GM21825 (cell line): ENCODE measurements at regions not wholly inside any gene's neighbourhood (a gene's known extent, or its start where the extent isn't known, plus 50 kb on each side); places are given as distances from the start of the nearest gene placed in this dataset.
A peak's percentile ranks its signal among the peaks of the same experiment; 100 is the strongest.

Experiments used
- ATAC-seq: cut with Tn5 transposase; IDR thresholded peaks from one replicate; pipeline ENCODE4 v1.9.1; 2021; ENCODE audit warnings: mild to moderate bottlenecking, moderate library complexity; ENCODE audit not compliant: unreplicated experiment

- ATAC-seq: no peak
These were observed 1329.3 kb downstream of the TBC1D22A start for GRCh38 chr22:48091656-48092223.

DNA sequence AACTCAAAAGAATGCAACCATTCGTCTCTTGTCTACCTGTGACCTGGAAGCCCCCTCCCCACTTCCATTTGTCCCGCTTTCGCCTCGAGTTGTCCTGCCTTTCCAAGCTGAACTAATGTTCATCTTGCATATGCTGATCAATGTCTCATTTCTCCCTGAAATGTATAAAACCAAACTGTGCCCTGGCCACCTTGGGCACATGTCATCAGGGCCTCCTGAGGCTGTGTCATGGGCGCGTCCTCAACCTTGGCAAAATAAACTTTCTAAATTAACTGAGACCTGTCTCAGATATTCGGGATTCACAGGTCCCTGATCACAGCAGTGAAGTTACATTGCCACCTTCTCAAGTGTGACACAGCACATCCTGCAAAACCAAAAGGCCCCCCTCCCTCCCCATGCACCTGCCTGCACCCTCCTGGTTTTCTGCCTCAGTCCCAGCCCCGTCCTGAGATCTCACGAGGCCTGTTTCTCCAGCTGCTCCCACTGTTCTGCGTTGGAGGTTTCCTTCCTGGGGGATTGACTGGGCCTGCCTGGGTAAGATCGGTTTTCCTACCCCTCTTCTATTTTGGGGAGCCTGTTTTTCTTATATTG lies 1328.7 kb downstream of the TBC1D22A start:
- no peak for ATAC-seq

GRCh38 chr22:48090332-48090672 lies 1327.9 kb downstream of the TBC1D22A start:
- ATAC-seq: no peak

DNA sequence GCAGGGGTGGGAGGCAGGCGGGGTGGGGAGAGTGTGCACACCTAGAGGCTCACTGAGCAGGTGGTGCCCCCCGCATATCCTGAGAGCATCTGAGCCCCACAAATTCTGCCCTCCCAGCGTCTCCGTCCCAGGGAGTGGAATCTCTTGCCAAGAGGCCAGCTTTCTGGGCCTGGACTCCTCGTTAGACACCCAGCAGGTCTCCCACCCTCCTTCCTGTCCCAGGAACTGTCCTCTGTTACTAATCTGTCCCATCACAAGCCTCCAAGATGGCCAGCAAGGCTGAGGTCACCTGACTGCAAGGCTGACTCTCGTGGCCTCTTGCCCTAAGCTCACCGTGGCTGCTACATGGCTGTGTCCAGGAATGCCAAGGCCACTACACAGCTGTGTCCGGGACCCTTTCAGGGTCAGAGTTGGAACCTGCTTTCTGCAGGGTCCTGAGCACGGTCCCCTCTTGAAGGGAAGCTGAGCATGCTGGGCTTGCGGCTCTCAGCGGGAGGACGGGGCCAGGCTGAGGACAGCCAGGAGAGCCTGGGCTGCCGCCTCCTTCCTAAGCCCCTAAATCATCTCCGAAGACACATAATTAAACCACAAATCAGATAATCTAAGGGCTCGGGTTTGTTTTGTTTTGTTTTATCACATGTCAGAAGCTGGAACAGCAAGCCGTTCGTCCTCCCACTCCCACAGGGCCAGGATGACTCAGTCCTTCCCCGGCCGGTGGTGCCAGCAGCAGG lies 1327.3 kb downstream of the TBC1D22A start:
- ATAC-seq: no peak

GRCh38 chr22:48088926-48089536 lies 1326.6 kb downstream of the TBC1D22A start:
- ATAC-seq: no peak

- ATAC-seq: no peak
These were observed 1325.8 kb downstream of the TBC1D22A start for GRCh38 chr22:48088251-48088650.

GRCh38 chr22:48085901-48086645 lies 1323.6 kb downstream of the TBC1D22A start:
- ATAC-seq: no peak

- ATAC-seq: no peak
These were observed 1322.2 kb downstream of the TBC1D22A start for GRCh38 chr22:48084729-48085050.

DNA sequence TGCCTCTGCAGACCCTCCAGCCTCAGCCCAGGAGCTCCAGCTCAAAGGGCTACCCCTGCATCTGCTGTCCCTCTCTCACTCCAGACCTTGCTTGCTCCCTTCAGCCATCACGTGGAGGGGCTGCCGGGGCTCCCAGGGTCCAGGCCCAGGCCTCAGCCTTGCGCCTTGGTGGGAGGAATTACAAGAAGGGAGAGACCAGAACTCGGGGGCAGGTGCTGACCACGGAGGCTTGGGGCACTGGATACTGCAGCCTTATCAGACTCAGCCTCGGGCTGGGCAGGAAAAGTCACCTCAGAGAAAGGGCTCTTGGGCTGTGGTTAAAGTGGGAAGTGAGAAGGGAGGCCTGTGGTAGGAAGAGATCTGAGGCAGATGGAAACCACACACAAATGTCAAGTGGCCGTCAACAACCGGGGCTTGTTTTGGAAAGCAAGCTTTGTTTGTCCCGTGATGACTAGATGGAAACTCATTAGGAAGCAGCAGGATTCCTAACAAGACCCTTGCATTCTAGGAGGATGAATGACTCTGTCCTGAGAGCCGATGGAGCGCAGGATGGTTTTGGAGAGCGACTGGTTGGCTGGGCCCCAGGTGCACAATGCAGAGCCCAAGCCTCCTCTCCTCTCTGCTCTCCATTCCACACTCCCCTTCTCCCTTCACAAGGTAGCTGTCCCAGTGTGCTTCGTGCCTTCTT lies 1321.7 kb downstream of the TBC1D22A start:
- ATAC-seq: peak; percentile 61

GRCh38 chr22:48083502-48083901 lies 1321.1 kb downstream of the TBC1D22A start:
- peak; percentile 26 for ATAC-seq

GRCh38 chr22:48082284-48082683 lies 1319.8 kb downstream of the TBC1D22A start:
- ATAC-seq: no peak

DNA sequence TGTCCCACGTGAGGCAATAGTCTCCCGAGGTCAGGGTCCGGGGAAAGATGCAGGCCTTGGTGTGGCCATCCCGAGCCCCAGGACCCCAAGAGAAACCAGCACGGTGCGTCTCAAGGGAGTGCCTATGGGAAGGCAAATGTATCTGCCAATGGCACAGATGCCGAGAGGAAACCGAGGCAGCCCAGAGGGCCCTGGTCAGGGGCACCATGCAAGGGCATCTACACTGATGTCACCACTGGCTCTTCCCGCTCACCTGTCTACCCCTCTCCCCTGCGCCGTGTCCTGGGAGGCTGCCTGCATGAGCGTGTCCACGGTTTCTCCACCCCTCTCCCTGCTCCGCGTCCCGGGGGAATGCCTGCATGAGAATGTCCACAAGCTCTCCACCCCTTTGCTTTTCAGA lies 1318.8 kb downstream of the TBC1D22A start:
- ATAC-seq: no peak

DNA sequence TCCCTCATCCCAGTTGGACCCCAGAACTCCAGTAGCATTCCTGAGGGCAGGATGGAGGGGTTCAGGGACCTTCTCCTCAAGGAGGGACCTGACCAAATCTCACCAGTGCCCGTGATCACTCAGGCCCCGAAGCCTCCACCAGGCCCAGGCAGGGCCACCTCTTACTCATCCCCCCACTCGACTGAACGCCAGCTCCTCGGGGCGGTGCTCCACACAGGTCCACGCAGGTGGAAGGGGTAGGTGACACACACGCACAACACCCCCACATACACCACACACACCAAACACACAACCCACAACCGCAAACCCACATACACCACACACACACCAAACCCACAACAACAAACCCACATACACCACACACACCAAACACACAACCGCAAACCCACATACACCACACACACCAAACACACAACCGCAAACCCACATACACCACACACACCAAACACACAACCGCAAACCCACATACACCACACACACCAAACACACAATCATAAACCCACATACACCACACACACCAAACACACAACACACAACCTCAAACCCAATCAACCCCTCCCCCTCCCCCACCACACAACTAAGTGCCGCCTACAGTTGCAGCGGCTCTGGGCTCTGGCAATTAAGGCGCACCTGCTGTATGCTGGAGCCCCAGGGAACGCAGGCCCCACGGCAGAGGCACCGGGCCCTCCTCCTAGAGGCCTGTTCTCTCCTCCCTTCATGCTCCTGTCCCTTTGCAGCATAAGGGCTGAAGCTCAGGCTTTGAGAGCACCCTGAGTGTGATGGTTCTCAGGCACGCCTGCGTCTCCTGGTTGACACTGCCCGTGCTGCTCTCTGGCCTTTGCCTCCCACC lies 1318.1 kb downstream of the TBC1D22A start:
- ATAC-seq: no peak

GRCh38 chr22:48079505-48080290 lies 1317.2 kb downstream of the TBC1D22A start:
- ATAC-seq: no peak

GRCh38 chr22:48078825-48079224 lies 1316.4 kb downstream of the TBC1D22A start:
- ATAC-seq: no peak

DNA sequence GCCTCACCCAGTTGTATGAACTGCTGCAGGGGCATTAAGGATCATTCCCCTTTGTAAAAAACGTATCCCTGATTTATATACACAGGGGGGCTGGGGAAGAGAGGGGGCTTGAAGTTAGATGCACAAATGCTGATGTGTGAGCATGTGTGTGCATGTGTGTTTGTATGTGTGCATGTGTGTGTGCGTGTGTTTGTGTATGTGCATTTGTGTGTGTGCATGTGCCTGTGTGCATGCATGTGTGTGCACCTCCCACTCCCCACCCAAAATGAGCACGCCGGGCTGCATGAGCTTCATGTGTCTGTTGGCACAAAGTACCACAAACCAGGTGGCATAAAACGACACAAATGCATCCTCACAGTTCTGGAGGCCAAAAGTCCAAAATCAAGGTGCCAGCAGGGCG lies 1315.2 kb downstream of the TBC1D22A start:
- ATAC-seq: no peak

DNA sequence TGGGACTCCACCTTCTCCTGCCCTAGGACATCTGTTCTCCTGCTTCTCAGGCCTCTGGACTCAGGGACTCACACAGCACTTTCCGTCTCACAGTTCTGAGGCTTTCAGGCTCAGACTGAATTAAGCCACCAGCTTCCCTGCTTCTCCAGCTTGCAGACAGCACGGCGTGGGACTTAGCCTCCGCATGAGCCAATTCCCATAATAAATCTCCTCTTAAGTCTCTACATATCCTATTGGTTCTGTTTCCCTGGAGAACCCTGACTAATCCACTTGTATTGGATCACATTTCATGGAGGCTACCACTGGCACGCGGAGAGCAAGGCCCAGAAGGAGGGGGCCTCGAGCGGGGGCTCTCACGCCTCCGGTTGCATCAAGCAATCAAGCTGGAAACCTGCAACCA lies 1313.6 kb downstream of the TBC1D22A start:
- no peak for ATAC-seq

GRCh38 chr22:48075604-48076003 lies 1313.2 kb downstream of the TBC1D22A start:
- ATAC-seq: no peak

DNA sequence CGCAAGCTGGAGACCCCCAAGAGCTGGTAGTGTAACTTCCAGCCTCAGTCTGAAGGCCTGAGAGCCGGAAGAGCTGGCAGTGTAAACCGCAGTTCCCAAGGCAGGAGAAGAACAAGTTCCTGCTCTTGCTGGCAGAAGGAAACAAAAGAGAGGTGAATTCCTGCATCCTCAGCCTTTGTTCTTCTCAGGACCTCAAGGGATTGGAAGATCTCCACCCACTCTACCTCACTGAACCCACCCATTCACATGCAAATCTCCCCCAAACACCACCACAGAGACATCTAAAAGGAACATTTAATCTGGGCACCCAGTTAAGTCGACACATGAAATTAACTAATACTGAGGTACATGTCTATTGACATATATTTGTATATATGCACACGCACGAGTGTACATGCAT lies 1310.3 kb downstream of the TBC1D22A start:
- no peak for ATAC-seq
